ENCODE measurements at regions not wholly inside any gene's neighbourhood (a gene's known extent, or its start where the extent isn't known, plus 50 kb on each side); places are given as distances from the start of the nearest gene placed in this dataset.

DNA sequence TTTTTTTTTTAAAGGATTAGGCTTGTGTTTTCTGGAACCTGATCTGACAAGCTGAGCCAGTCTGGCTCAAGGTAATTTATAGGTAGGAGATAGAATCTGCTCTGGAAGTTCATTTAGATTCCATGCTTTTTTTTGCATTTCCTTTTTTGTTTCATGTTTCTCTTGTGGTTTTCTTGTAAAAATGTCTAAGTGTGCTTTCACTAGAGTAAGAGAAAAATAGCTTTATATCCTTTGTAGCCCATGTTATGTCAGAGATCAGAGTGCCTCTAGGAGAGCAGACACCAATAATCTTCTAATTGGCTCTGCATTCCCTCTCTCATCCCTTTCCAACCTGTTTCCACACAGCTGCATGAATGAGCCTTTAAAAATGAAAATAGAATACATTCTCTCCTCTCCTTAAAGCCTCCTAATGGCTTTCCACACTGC is 389.8 kb upstream of the KCNMB2 start:
- no peak for DNase-seq

DNA sequence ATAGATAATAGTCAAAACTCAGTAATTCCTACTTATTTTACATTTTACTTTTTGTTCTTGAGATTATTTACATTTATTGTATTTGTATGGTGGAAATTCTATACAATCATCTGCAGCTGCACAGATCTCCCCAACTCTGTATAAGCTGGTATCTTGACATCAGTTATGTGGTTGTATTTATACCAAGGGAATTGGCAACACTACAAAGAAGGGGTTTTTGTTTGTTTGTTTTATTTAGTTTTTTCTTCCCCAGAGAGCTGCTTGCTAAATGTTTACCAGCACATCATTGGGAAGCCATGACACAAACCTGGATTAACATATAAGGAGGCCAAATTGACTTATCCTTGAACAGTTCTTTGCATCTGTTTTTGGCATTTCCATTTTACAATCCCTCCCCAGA is 389.2 kb upstream of the KCNMB2 start:
- DNase-seq = no peak

DNA sequence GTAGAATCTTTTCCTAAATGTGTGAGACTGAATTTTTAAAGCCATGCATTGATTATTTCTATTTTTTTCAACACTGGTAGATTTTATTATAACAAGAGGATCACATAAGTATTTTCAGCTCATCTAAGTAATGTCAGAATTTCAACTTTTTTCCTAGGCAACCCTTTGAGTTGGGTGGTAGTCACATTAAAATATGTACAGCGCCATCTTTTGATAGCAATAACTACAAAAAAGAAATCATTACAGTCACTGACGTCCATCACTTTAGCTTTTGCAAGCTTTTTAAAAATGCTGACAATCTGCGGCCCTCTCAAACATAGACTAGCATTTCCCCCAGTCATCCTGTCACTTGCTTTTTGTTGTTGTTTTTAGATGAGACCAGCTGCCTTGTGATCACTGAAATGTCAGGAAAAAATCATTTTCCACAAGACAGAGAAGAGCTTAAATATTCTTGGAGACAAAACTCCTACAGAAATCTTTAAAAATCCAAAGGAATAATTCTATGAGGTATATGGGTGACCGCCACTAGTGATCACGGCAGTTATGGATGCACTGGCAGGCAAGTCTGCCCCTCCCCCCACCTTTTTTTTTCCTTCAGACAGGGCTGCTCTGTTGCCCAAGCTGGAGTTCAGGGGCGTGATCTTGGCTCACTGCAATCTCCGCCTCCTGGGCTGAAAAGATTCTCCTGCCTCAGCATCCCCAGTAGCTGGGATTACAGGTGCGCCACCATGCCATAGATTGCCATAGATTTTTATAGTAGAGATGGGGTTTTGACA is 384.0 kb upstream of the KCNMB2 start:
- no peak for DNase-seq

DNA sequence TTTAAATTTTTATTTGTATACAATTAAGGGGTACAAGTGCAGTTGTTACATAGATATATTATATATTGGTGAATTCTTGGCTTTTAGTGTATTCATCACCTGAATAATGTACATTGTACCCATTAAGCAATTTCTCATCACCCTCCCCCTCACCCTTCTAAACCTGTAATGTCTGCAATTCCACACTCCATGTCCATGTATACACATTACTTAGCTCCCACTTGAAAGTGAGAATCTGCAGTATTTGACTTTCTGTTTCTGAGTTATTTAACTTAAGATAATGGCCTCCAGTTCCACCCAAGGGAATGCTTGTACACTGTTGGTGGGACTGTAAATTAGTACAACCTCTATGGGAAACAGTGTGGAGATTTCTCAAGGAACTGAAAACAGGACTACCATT is 383.2 kb upstream of the KCNMB2 start:
- DNase-seq = no peak

DNA sequence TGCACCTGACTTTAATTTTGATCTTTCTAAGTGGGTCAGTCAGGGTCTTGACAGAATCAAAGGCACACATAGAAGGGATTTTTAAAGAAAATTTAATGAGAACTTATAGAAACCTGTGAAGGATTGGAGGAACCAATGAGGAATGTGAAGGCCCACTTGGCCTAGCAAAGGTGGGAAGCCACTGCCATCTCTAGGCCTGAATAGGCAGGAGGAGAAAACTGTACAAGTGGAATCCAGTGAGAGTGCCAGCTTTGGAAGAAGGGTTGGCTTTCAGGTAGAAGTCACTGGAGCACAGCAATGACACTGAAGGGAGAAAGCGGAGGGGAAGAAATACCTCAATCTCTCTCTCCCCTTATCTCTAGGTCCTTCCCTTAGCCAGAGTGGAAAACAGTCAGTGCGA is 380.7 kb upstream of the KCNMB2 start:
- no peak for DNase-seq

DNA sequence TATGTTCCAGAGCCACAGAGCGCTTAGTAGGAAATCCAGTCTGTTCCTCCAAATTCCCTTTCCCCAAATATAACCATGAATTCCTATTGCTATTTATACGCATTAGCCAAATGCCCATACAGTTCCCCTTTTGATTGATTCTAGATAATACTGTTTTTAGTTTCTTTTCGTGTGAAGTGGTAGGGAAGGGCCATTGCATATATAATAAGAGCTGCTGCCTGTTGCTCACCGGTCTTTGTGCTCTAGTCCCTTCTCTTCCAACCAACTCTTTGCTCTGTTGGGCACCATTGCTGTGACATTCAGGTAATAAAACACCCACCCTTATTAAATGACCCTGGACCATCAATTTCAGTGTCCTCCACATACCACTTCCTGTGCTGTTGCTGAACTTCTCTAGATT is 379.9 kb upstream of the KCNMB2 start:
- no peak for DNase-seq

DNA sequence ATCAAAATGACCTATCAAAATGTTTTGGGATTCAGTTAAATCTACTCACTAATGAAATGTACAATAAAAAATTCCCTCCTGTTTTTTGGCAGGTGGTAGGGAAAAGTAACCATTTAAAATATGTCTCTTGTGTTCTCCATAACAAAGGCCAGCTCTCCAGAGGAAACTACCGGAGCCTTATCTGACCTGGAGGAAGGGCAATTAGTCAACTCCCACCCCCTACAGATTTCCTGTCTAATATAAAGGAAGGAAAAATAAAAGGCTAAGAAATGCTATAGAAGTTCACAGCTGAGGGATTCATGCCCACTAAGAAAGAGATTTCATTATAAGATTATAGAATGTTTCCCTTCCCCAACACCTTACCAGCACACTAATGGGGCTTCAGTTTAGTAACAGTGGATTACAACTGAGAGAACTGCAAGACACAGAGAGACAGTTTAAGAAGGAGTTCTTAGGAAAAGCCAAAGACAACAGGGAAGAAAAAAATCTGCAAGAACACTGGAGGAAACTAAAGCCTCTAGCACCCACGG is 376.5 kb upstream of the KCNMB2 start:
- no peak for DNase-seq

DNA sequence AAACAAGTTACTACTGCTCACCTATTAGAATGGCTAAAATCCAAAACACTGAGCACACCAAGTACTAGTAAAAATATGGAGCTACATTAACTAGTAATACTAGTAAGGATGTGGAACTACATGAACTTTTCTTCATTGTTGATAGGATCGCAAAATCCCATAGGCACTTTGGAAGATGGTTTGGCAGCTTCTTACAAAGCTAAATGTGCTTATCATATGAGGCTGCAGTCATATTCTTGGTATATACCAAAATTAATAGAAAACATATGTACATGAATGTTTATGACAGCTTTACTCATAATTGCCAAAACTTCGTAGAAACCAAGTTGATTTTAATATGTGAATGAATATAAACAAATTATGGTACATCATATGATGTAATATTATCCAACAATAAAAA is 366.8 kb upstream of the KCNMB2 start:
- no peak for DNase-seq

DNA sequence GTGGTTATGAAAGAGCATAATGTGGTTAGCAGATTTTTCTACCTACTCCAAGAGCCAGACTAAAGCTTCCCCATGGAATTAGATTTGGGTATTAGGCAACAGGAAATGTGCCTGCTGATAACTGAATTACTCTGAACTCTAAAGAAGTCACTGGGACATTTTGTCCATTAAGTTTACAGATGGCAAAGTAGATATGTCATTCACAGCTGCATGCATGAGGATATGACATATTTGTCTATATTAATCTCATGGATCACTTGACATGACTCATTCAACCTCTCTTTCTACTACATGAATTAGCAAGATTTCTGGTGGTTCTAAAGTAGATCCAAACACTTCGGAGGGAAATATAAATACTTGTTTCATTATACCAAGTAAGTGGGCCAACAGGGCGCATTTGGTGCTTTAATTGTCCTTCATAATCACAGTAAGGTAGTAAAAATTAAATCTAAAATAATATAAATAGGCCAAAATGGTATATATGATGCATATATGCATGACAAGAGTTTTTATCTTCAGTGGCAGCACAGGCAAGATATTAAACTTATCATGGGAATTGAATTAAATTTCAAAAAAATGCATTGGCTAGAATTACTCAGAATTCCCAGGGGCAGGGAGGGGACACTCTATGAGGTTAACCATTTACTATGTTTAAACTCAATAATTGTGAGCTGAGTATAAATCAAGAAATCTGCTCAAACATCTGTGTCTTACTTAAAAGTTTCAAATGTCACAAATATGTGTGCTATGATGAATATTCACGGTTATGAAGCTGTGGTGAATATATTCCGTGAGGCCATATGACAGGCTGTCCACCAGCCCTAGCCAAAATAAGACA is 365.3 kb upstream of the KCNMB2 start:
- DNase-seq = no peak

DNA sequence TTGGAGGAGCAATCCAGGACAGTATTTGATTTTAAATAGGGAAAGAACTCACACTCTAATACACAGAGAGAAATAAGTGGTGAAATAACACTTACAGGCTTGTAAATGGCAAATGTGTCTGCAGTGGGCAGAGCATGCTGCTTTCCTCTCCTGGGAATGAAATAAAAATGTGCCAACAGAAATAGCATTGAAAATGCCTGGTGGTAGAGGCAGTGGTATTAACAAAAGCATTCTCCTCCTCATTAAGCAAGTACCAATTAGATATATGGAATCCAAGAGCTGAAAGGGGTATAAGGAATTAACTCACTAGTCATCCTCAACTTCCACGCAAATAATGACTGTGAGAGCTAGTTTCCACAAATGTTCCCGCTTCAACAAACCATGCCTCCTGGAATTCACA is 364.1 kb upstream of the KCNMB2 start:
- no peak for DNase-seq

DNA sequence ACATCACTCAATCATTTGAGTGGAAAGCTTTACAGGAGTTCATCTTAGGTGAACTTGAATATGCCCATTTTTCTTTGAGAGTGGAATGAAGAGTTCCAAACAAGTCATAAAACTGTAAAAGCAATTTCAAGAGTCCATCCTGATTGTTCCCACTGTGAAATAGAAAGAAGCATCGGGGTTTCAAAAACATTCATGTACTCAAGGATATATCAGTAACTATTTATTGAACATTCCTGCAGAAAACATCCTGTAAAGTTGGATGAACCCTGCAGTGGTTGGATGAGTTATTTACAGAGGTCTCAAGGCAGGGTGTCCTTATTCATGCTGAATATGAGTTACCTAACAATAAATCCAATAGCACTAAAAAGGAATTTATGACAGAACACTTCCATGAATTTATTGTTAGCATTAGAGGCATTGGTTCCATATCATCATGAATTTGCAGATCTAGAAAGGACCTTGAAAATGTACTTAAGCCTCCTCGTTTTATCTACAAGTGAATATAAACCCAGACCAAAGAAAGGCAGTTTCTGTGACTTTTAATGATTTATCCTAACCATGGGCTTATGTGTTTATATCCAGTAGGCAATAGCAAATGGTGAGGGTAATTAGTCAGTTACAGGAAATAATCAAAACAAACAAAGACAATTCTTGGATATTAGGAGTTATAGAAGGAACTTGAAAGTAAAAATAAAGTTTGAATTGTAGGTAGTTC is 361.9 kb upstream of the KCNMB2 start:
- no peak for DNase-seq

DNA sequence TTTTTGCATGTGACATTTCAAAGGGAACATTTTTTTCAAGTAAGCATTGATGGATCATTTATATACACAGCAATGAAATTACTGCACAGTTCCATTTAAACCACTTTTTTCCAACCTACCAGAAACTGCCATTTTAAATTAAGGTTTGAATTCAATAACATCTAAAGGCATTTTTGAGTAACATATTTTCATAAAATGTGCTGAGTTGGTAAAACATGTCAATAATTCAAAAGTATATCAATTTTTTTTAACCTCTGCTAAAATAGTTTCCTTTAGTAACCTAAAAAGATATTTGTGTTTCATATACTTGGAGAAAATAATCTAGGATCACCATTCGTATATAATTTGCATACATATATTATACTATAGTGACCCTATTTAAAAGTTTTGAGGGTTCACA is 355.1 kb upstream of the KCNMB2 start:
- DNase-seq = no peak

DNA sequence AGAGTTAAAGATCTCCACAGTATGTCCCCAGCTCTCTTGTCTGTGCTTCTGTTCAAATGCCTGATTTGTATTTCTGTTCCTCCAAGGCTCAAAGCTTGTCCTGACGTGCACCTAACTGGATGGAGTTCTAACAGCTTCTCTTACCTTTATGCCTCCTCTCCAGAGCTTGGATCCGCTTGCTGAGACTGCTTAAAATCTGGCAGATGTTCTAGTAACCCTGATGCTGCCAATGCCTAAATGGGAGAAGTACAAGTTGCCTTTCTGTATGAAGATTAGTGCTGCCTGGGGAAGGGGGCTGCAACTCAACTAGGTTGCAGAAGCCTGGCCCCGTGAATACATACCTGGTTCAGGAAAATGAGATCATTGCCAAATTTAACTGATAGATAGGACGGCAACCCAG is 354.5 kb upstream of the KCNMB2 start:
- DNase-seq = no peak

DNA sequence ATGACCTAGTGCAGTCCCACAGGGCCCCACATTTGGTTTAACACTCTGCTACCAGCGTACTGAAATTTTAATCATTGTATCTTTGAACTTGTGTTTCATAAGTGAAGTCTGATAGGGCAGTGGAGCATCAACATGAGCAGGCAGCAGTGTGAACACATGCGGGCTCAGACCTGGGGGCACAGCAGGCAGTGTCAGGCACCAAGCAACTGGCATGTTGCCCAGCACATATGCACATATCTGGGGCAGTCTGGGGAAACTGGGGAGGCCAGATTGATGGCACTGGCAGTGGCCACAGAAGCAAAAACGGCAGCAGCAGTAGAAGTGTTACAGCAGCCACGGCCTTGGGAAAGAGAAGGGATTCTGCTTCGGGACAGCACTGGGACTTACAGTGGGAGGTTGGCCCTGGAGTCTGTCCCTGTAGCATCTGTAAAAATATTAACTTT is 353.9 kb upstream of the KCNMB2 start:
- DNase-seq = no peak

DNA sequence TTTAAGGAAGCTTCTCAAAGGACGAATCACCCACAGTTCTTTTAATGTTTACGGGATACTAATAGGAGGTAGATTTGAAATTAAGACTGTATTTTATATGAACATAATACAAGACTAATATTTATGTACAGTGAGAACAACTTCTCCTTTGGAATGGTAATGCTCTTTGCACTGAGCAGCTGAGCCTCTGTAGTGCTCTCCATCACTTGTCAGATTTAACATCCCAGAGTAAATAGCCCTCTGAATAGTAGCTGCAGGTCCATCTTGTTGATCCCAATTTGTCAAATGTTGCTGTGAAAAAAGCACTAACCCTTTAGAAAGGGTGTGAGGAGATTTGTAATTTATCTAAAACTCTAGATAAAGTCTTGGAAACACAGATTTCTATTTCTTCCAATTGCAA is 351.4 kb upstream of the KCNMB2 start:
- no peak for DNase-seq

DNA sequence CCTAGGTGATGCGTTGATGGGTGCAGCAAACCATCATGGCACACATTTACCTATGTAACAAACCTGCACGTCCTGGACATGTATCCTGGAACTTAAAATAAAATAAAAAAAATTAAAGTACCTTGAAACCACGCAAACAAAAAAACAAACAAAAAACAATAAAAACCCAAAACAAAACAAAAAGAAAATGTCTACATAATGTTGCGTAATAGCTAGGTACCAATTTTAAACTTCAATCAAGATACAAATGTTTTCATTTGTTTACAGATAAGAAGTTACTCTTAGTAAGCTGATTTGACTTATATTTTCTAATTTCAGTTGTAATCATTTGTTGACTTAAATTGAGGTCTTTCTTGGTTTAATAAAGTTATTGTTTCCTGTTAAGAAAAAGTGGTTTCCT is 349.6 kb upstream of the KCNMB2 start:
- no peak for DNase-seq

DNA sequence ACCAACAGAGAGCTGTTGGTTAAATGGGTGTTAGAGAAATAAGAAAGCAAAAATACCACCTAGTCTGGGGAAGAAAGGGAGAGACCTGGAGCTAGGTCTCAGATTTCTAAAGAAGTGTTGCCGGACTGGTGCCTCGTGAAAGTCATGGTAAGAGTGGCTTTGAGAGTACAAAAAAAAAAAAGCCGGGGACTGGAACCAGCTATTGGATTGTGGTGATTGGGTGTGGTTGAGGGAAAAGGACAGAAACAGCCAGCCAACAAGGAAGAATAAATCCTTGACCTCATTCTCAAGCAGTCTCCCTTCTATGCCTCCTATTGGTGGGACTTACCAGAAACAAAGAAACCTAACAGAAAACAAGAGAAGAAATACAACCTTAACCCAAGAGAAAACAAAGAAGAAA is 346.4 kb upstream of the KCNMB2 start:
- no peak for DNase-seq

DNA sequence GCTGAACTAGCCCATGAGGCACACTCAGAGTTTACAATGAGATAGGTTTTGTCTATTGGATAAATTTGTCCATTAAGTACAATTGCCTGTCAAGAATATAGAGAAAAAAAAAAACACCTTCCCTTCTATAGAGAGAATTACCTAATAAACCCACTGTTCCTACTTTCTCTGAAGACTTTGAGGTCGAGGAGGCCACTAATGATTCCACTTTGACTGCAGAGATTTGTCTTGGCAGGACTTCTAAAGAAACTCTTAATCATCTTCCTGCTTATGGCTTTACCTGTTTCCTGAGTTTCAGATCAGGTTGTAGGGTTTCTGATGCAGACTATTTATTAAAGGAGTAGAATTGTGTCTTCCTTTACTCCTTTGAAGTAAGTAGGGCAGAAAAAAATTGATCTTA is 342.4 kb upstream of the KCNMB2 start:
- DNase-seq = no peak

DNA sequence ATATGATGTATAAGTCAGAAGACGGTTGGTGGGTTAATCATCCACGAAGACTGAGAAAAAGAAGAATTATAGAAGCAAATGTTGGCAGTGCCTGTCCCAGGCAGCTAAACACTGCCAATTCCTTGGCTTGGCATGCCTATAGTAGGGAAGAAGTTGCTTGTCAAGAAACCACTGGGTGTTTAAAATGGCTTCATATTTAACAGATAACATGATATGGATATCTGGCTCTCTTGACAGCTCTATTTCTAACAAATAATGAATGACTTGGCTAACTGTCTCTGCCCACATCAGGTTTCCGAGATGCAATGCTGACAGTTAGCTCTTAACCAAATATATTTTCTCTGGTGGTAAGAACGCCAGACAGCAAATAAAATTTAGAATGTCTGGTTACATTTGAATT is 341.7 kb upstream of the KCNMB2 start:
- DNase-seq = no peak

DNA sequence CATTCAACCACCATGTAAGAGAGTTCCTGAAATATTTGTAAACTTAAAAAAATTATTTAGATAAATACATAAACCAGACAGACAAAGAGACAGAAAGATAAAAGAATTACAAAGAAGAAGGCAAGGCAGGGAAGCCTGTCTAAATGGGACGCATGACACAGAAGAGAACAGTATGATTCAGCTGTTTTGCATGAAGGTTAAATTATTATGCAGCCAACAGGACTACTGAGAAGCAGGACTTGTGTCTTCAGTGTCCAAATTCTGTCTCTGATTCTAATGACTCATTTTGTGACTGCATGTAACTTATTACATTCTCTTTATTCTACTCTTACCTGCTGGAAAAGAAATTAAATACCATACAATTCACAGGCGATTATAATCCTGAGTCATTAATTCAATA is 340.4 kb upstream of the KCNMB2 start:
- no peak for DNase-seq

DNA sequence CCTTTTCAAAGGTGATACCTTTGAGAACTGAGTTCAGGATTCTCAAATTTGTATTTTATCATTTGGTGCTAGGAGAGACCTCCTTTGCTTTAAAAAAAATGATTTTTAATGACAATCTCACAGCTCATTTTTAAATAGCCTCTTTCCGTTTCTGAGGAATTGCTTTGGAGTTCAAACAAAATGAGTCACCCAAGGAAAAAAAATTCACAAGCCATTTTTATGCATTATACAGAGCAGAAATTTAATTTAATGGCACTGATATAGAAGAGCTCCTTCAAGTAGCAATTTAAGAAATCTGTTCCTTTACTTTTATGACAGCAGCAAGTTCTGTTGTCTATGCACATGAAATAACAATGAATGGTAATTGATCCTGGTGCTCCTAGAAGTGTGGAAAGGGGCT is 337.9 kb upstream of the KCNMB2 start:
- no peak for DNase-seq

DNA sequence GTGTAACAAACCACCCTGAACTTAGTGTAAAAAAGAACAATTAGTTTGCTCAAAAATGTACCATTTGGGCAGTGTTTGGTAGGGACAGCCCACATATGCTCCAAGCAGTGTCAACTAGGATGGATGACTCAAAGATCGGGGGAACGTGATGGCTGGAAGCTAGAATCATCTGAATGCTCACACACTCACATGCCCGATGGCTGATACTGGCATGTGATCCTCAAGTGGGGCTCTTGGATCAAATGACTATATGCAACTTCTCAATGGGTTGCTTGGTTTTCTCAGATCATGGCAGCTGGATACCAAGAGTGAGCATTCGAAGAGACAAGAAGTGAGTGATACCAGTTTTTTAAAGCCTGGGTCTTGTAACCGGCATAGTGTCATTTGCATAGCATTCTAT is 335.9 kb upstream of the KCNMB2 start:
- no peak for DNase-seq

DNA sequence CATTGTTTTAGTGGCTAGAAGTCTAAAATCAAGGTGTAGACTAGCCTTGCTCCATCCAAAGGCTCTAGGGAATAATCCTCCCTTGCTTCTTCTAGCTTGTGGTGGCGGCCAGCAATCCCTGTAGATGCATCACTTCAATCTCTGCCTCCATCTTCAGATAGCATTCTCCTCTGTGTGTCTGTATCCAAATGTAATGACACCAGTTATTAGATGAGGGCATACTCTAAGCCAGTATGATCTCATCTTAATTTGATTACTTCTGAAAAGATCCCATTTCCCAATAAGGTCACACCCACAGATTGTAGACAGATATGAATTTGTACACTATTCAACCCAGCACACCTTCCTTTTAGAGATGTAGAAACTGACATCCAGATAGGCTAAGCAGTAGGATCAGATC is 334.5 kb upstream of the KCNMB2 start:
- no peak for DNase-seq

DNA sequence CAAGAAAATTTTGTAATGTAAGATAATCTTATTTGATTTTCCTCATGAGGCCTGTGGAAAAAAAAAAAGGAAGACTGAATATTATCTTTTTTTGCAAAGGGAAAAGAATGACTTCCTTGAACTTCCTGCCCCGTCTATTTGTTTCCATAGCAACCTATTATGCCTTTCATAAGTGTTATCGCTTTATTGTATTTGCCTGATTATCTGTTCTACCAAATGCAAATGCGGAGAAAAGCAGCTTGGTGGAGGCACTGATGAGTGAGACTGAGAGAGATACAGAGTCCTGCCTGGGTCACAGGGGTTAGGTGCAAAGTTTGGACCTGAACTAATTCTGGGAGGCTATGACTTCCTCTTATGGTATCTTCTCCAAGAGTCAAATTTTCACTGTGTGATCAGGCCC is 334.0 kb upstream of the KCNMB2 start:
- DNase-seq = no peak

Measured in CD4-positive, alpha-beta T cell treated with Interleukin-12 subunit alpha and Interleukin-12 subunit beta, for 1 hour (primary cell).